NCI-H1436 (cell line): ENCODE measurements at regions not wholly inside any gene's neighbourhood (a gene's known extent, or its start where the extent isn't known, plus 50 kb on each side); places are given as distances from the start of the nearest gene placed in this dataset.

Experiments
- DNase-seq: peaks from one replicate; lab custom pipeline; 2025; lab: John Stamatoyannopoulos, UW

DNA sequence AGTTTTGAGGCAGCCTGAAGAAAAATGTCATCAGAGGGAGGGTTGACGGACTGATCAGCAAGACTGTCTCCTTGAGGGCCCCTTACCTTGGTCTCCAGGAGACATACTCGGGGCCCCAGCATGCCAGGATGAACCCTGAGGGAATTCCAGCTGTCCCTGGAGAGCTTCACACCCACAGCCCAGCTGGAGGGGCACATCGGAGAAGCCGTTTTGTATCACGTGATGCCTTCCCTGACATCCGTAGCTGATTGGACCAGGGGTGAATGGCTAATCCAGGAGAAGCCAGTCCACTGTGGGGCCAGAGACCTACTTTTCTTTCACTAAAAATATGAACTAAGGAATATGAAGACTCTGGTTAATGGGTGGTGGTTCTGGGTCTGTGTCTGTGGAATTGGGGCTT lies 86.0 kb upstream of the TP53I11 start:
- no peak for DNase-seq

GRCh38 chr11:45037434-45038005 lies 86.8 kb upstream of the TP53I11 start:
- DNase-seq: no peak

DNA sequence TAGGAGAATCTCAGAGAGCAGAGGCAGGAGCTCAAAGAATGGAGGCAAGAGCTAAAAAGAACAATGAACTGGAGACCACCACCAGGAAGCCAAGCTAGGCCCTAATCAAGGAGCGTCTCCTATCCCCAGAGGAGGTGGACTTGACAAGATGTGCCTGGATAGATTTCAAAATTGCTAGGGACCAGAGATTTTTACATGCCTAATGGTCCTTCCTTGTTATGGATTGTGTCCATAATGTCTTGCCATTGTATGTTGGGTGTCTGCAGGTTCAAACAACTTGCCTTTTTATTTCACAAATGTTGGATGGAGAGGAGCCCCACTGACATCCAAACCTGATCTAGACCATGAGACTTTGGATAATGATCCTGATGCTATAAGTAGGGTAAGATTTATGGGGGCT lies 88.2 kb upstream of the TP53I11 start:
- DNase-seq: no peak

GRCh38 chr11:45041596-45041995 lies 90.9 kb upstream of the TP53I11 start:
- DNase-seq: peak; percentile 83

- no peak for DNase-seq
Observed at GRCh38 chr11:45042560-45042959, 91.9 kb upstream of the TP53I11 start.

- DNase-seq: no peak
Observed at GRCh38 chr11:45043755-45044475, 93.2 kb upstream of the TP53I11 start.

DNA sequence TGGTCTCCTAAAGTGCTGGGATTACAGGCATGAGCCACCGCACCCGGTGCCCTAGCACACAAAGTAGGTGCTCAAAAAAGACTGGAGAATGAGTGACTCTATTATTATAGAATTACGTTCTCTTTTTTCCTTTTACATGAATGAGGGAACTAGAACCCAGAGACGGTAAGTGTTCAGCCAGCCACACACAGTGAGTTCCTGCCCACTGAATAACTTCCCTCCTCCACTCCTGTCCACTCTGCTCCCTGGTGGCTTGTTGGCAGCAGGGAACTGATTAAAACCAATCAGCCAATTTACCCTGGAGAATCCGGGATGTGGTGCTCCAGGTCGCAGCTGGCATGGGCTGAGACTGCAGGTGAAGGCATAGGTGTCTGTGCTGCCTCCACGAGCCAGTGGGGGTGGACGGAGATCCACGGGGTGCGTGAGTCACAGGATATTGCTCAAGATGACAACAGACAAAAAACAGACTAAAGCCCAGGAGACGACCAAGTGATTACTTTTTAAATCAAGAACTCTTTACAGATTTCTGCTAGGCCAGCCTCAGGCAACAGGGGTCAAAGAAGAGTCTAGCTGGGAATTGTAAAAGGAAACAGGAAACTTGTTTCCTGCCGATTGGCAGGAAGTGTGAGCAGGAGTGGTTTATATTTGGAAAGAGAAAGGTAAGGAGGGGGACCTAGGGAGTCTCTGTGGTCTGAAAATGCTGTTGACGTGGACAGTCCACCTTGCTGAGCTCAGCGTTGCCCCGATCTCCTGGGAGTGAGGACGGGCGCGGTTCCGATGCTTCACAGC lies 95.2 kb upstream of the TP53I11 start:
- DNase-seq: no peak

- DNase-seq: no peak
Observed at GRCh38 chr11:45048313-45048841, 97.7 kb upstream of the TP53I11 start.

DNA sequence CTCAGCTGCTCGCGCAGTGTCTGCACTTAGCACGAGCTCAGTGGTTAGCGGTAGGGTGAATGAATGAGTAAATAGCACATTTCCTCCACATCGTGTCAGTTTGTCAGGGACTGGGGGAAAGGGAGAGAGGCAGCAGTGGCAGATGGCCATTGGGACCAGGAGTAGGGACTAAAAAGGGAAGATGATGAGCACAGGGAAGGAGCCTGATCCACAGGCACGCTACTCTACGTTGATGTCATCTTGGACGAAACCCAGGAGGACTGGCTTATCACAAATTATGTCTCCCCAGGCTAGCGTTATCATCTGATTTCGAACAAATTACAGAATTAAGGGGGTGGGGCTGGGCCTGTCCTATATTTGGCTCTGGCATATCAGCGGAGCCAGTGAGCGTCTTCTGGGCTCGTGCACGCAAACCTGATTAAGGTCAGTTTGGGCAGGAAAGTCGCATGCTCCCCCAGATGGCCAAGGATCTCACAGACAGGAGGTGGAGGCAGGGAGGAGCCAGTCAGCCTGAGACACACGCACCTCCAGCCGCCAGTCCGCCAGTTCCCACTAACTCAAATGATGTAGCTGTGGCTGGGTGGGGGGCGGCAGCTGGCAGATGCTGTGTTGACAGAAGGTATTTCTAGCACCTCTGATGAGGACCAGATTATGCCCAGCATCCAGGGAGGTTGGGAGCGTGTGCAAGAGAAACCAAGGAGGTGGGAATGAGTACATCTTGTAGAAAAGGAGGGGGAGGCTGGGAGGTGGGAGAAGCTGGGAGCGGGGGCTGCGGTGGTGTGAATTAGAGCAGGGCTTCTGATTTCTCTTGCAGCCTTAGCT lies 97.4 kb upstream of the PRDM11 start:
- DNase-seq: peak; percentile 60

GRCh38 chr11:45050111-45050510 lies 96.3 kb upstream of the PRDM11 start:
- DNase-seq: no peak

GRCh38 chr11:45051621-45052020 lies 94.8 kb upstream of the PRDM11 start:
- no peak for DNase-seq

GRCh38 chr11:45052361-45052760 lies 94.1 kb upstream of the PRDM11 start:
- DNase-seq: no peak

- no peak for DNase-seq
Observed at GRCh38 chr11:45053736-45054446, 92.5 kb upstream of the PRDM11 start.

GRCh38 chr11:45054956-45055355 lies 91.5 kb upstream of the PRDM11 start:
- DNase-seq: no peak

- peak; percentile 74 for DNase-seq
Observed at GRCh38 chr11:45056529-45056928, 89.9 kb upstream of the PRDM11 start.

- peak; percentile 70 for DNase-seq
Observed at GRCh38 chr11:45057938-45058646, 88.3 kb upstream of the PRDM11 start.

DNA sequence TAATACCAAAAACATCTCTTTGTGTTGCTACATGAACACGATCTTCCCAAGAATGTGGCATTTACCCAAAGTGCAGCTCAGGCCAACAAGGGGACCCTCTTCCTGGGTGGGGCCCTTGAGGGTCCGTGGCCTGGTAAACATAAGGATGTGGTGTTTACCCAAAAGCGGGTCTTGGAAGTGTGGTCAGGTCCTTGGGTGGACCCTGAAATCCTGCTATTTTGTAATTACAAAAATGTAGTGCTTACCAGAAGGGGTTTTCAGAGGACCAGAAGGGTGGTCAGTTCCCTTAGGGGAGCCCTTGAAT lies 87.8 kb upstream of the PRDM11 start:
- no peak for DNase-seq

- no peak for DNase-seq
Observed at GRCh38 chr11:45060707-45061106, 85.7 kb upstream of the PRDM11 start.

DNA sequence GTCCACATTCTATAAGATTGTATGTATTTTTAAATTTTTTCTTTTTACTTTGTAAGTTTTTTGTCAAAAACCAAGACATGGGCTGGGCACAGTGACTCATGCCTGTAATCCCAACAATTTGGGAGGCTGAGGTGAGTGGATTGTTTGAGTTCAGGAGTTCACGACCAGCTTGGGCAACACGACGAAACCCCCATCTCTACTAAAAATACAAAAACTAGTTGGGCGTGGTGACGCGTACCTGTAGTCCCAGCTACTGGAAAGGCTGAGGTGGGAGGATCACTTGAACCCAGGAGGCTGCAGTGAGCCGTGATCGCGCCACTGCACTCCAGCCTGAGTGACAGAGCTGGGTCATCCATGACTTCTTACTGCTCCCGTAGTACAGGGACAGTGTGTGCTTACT lies 84.8 kb upstream of the PRDM11 start:
- DNase-seq: no peak

DNA sequence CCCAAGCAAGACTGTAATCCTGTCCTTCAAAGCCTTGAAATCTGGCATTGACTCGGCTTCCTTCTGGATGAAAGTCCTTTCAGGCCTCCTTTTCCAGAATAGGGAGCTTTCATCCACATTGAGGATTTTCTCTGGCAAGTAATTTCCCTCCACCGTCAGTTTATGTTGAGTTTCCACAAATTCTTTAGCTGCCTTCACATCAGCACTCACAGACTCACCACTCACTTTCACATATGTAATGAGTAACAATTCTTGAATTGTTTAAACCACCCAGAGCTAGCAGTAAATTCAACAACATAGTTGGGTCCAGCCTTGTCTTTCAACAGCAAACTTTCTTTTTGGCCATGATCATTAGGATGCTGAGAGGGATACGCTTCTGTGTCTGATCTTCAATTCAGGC lies 84.3 kb upstream of the PRDM11 start:
- no peak for DNase-seq
